Lower lobe of right lung (tissue), 2 donors: ENCODE measurements at regions not wholly inside any gene's neighbourhood (a gene's known extent, or its start where the extent isn't known, plus 50 kb on each side); places are given as distances from the start of the nearest gene placed in this dataset.

Source experiments
- ATAC-seq, 2 donors: fragments of 200-7000 bp; cut with Tn5 transposase; one replicate each; pipeline ENCODE4 v1.9.1; 2020 to 2022; ENCODE audit warnings: mild to moderate bottlenecking in 2 of 2, moderate library complexity in 2 of 2
- DNase-seq: peaks from one replicate; pipeline ENCODE4 v3.0.0-alpha.2; 2020
- H3K27ac ChIP-seq: fragments of 200-600 bp; one replicate; pipeline ENCODE4 v1.8.0; 2022
- H3K27me3 ChIP-seq: fragments of 200-600 bp; one replicate; pipeline ENCODE4 v1.8.0; 2022; ENCODE audit warnings: low read depth
- H3K36me3 ChIP-seq: fragments of 200-600 bp; one replicate; pipeline ENCODE4 v1.8.0; 2022; ENCODE audit warnings: mild to moderate bottlenecking
- H3K4me1 ChIP-seq: fragments of 200-600 bp; one replicate; pipeline ENCODE4 v1.8.0; 2022
- H3K4me3 ChIP-seq: fragments of 200-600 bp; one replicate; pipeline ENCODE4 v1.8.0; 2022; ENCODE audit warnings: mild to moderate bottlenecking
- H3K9me3 ChIP-seq: fragments of 200-600 bp; one replicate; pipeline ENCODE4 v1.8.0; 2022
- CTCF ChIP-seq: fragments of 200-600 bp; IDR thresholded peaks from one replicate; pipeline ENCODE4 v1.8.0; 2022; ENCODE audit warnings: antibody characterized with exemption, mild to moderate bottlenecking
- intact Hi-C: fragments of 100-400 bp; cut with DNase I; formaldehyde crosslinking; loops from one replicate; pipeline ENCODE4 v1.11.0; 2022
- donor health status: DM: no; HTN: yes; CAD: no; lungs with severe emphysema.

DNA sequence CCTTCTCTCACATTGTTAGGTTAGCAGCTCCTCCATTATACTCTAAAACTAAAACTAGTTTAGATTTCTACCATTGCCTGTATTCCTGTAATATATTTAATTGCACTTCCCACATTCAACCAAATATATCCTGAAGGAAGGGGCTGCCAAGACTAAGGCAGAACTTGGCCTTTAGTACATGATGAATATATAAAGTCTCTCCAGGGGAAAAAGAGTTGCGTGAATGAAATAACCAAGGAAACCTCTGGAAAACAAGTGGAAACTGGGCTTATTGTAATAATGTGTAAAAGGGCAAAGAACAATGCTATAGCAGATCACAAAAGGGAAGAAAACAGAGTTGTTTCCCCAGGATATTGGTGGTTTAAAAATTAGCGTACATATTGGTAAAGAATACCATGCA is 1012.5 kb upstream of the PRMT6 start:
- Histone ChIP-seq H3K36me3 (no peaks in the 10 kb centered on the region), H3K27me3 (no peaks in the 10 kb centered on the region), H3K27ac (no peak overlapping the region), H3K9me3 (no peaks in the 10 kb centered on the region), H3K4me3 (no peak overlapping the region), H3K4me1 (no peaks in the 10 kb centered on the region)
- ATAC-seq (no peak), DNase-seq (no peak)
- no peak for TF ChIP-seq CTCF
- intact Hi-C loops: no loop called here

- intact Hi-C loops: no loop called here
- ATAC-seq: no peak
- no peak for TF ChIP-seq CTCF
These were observed 1009.3 kb upstream of the PRMT6 start for GRCh38 chr1:106047210-106047609.

DNA sequence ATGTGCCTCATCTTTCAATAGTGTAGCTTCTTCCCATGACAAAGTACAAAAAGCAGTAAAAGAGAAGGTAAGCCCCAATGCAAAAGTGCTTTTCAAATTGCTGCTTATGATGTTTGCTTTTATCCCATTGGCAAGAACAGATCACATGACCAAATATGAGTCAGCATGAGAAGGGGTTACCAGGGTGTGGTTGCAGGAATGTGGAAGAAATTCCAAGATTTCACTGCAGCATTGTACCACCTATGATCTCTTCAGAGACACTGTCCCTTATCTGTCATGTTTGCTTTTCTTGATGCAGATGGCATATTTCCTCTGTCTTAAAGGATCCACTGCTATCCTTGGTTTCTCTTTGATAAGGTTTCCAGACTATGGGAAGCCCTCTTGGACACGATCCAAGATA is 1006.9 kb upstream of the PRMT6 start:
- no peak overlapping the region for H3K27ac ChIP-seq
- H3K4me3 ChIP-seq: no peak overlapping the region
- DNase-seq (no peak), ATAC-seq (no peak)
- intact Hi-C loops: no loop called here
- H3K4me1 ChIP-seq: no peaks in the 10 kb centered on the region
- H3K27me3 ChIP-seq: no peaks in the 10 kb centered on the region
- no peaks in the 10 kb centered on the region for H3K36me3 ChIP-seq
- TF ChIP-seq CTCF: no peak
- no peaks in the 10 kb centered on the region for H3K9me3 ChIP-seq

More at GRCh38 chr1:106047210-106047609, 1009.3 kb upstream of the PRMT6 start:
- Histone ChIP-seq H3K27ac (no peak overlapping the region), H3K4me3 (no peak overlapping the region), H3K27me3 (no peaks in the 10 kb centered on the region), H3K9me3 (no peaks in the 10 kb centered on the region), H3K36me3 (no peaks in the 10 kb centered on the region), H3K4me1 (no peaks in the 10 kb centered on the region)
- no peak for DNase-seq

- ATAC-seq (no peak), DNase-seq (no peak)
- no peak overlapping the region for H3K4me3 ChIP-seq
- no peaks in the 10 kb centered on the region for H3K36me3 ChIP-seq
- TF ChIP-seq CTCF: no peak
- no peaks in the 10 kb centered on the region for H3K27me3 ChIP-seq
- intact Hi-C loops: no loop called here
- H3K27ac ChIP-seq: no peak overlapping the region
- H3K9me3 ChIP-seq: no peaks in the 10 kb centered on the region
- no peaks in the 10 kb centered on the region for H3K4me1 ChIP-seq
These were observed 1000.6 kb upstream of the PRMT6 start for GRCh38 chr1:106055855-106056254.

DNA sequence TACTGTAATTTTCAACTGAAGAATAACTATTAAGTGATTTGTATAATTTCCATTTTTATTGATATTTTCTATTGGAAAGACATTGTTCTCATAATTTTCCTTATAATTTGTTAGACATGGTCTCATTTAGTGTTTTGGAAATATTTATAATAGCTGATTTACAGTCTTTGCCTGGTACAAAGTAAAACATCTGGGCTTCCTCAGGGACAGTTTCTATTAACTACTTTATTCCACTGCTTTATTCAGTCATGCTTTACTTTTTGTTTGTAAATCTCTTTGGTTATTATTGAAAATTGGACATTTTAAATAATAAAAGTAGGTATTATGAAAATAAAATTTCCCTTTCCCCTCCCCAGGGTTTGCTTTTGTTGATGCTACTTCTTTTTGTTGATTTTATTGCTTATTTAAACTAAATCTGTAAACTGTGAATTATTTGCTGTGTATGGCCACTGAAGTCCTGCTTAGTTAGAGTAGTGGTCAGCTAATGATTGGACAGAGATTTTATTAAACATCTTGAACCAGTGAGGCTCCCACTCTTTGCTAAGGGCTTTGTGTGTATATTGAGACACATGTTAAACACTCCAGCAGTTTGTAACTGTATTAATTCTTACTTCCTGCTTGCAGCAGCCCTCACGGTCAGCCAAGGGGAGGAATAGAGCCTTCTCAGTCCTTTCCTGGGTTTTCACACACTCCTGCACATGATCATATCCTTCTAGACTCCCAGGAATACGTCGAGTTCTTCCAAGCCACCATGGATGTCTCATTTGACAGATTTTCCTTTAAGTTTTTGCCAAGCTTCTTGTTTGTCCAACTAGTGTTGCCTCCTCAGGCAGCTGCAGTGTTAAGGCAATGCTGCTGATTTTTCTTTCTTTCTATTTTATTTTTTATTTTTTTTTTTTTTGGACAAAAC is 994.6 kb upstream of the PRMT6 start:
- ATAC-seq (no peak), DNase-seq (no peak)
- Histone ChIP-seq H3K4me3 (no peak overlapping the region), H3K27me3 (no peaks in the 10 kb centered on the region), H3K4me1 (no peaks in the 10 kb centered on the region), H3K36me3 (no peaks in the 10 kb centered on the region), H3K9me3 (no peaks in the 10 kb centered on the region), H3K27ac (no peak overlapping the region)
- no peak for TF ChIP-seq CTCF
- intact Hi-C loops: no loop called here
